Stimulated activated naive B cell treated with anti-CD40 and anti-IgM and Interleukin-4, amounts not matched to agents 10 μg/mL and 1 μg/mL and 100 μg/mL, for 72 hours (primary cell): ENCODE measurements at regions not wholly inside any gene's neighbourhood (a gene's known extent, or its start where the extent isn't known, plus 50 kb on each side); places are given as distances from the start of the nearest gene placed in this dataset.

Source experiments
- ATAC-seq, 2 donors: fragments of 150-1000 bp; cut with Tn5 transposase; replicated peaks; 2 replicates each; pipeline ENCODE4 v1.10.0; 2021; ENCODE audit warnings: moderate library complexity in 1 of 2
- DNase-seq: peaks from one replicate; pipeline ENCODE4 v3.0.0; 2021
- H3K27ac Mint-ChIP-seq: one replicate; pipeline ENCODE4 v1.8.0; 2022; ENCODE audit warnings: mild to moderate bottlenecking, mixed read lengths
- H3K27me3 Mint-ChIP-seq, 2 donors: one replicate each; pipeline ENCODE4 v1.8.0; 2022; ENCODE audit warnings: mixed read lengths in 2 of 2
- H3K36me3 Mint-ChIP-seq, 2 donors: one replicate each; pipeline ENCODE4 v1.8.0; 2022; ENCODE audit warnings: mixed read lengths in 2 of 2, mild to moderate bottlenecking in 1 of 2
- H3K4me1 Mint-ChIP-seq, 2 donors: one replicate each; pipeline ENCODE4 v1.8.0; 2022; ENCODE audit warnings: mixed read lengths in 2 of 2, mild to moderate bottlenecking in 1 of 2
- H3K4me3 Mint-ChIP-seq, 2 donors: one replicate each; pipeline ENCODE4 v1.8.0; 2022; ENCODE audit warnings: mild to moderate bottlenecking in 2 of 2, mixed read lengths in 2 of 2, moderate library complexity in 1 of 2
- H3K9me3 Mint-ChIP-seq, 2 donors: one replicate each; pipeline ENCODE4 v1.8.0; 2022; ENCODE audit warnings: mixed read lengths in 2 of 2, mild to moderate bottlenecking in 1 of 2

- peaks cover 31 to 38% of the 10 kb centered on the region in 2 donors for H3K9me3 Mint-ChIP-seq
- peaks cover 3 to 4% of the 10 kb centered on the region in 2 donors for H3K36me3 Mint-ChIP-seq
- H3K4me3 Mint-ChIP-seq = no peak overlapping the region
- no peaks in the 10 kb centered on the region for H3K4me1 Mint-ChIP-seq
- peaks cover 29 to 59% of the 10 kb centered on the region in 2 donors for H3K27me3 Mint-ChIP-seq
- ATAC-seq (no peak), DNase-seq (no peak)
- H3K27ac Mint-ChIP-seq = no peak overlapping the region
Observed at GRCh38 chr2:239846789-239847676, 178.1 kb downstream of the NDUFA10 start.

DNA sequence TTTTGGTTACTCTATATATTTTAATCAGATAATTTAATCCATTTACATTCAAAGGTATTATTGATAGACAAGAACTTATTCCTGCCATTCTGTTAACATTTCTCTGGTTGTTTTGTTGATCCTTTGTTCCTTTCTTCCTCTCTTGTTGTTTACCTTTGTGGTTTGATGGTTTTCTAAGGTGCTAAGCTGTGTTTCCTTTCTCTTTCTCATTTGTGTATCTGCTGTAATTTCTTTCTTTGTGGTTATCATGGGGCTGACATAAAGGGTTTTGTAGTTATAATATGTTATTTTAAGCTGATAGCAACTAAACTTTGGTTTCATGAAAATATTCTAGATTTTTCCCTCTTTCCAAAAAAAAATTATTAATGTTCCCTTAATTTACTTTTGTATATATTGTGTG is 179.2 kb downstream of the NDUFA10 start:
- Mint-ChIP-seq H3K4me1 (no peaks in the 10 kb centered on the region), H3K27me3 (peaks cover 21 to 53% of the 10 kb centered on the region in 2 donors), H3K4me3 (no peak overlapping the region), H3K27ac (no peak overlapping the region), H3K9me3 (peaks cover 24 to 31% of the 10 kb centered on the region in 2 donors), H3K36me3 (peaks cover 3 to 4% of the 10 kb centered on the region in 2 donors)
- ATAC-seq (no peak), DNase-seq (no peak)

GRCh38 chr2:239839306-239839705 is 185.8 kb downstream of the NDUFA10 start:
- Mint-ChIP-seq H3K9me3 (peaks cover 11 to 17% of the 10 kb centered on the region in 2 donors), H3K27me3 (peaks cover 10 to 23% of the 10 kb centered on the region in 2 donors), H3K4me1 (no peaks in the 10 kb centered on the region), H3K4me3 (no peak overlapping the region), H3K36me3 (peaks cover 0 to 4% of the 10 kb centered on the region in 2 donors), H3K27ac (no peak overlapping the region)
- DNase-seq = no peak
- ATAC-seq = no peak

- H3K36me3 Mint-ChIP-seq = peaks cover 0 to 4% of the 10 kb centered on the region in 2 donors
- ATAC-seq (no peak), DNase-seq (no peak)
- H3K27ac Mint-ChIP-seq = no peak overlapping the region
- H3K4me3 Mint-ChIP-seq = no peak overlapping the region
- peaks cover 9 to 13% of the 10 kb centered on the region in 2 donors for H3K9me3 Mint-ChIP-seq
- peaks cover 12 to 13% of the 10 kb centered on the region in 2 donors for H3K27me3 Mint-ChIP-seq
- no peaks in the 10 kb centered on the region for H3K4me1 Mint-ChIP-seq
Observed at GRCh38 chr2:239836021-239836765, 188.9 kb downstream of the NDUFA10 start.

DNA sequence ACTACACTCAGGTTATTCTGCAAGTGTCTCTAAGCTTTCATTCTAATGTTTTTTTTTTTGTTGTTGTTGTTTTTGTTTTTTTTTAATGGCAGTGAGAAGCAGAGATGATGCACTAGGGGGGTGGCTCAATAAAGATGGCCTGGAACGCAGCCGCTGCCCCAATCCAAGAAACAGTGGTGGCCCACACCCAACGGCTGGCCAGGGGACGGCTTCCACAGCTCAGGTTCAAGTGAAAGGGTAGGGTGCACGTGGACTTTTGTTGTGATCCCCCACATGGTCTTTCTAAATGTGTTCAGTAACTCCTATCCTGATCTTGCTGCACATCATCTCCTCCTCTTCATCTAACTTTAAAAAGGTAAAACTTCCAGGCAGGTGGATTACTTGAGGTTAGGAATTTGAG is 190.1 kb downstream of the NDUFA10 start:
- peaks cover 0 to 4% of the 10 kb centered on the region in 2 donors for H3K36me3 Mint-ChIP-seq
- H3K4me3 Mint-ChIP-seq = no peak overlapping the region
- no peak for ATAC-seq
- no peak for DNase-seq
- peaks cover 9 to 13% of the 10 kb centered on the region in 2 donors for H3K9me3 Mint-ChIP-seq
- H3K4me1 Mint-ChIP-seq = no peaks in the 10 kb centered on the region
- peaks cover 7 to 10% of the 10 kb centered on the region in 2 donors for H3K27me3 Mint-ChIP-seq
- no peak overlapping the region for H3K27ac Mint-ChIP-seq

- Mint-ChIP-seq H3K27me3 (peaks cover 7% of the 10 kb centered on the region in 2 donors), H3K9me3 (peaks cover 9 to 13% of the 10 kb centered on the region in 2 donors), H3K36me3 (peaks cover 0 to 4% of the 10 kb centered on the region in 2 donors), H3K27ac (no peak overlapping the region), H3K4me1 (no peaks in the 10 kb centered on the region), H3K4me3 (no peak overlapping the region)
- no peak for ATAC-seq
- no peak for DNase-seq
Observed at GRCh38 chr2:239834143-239834542, 191.0 kb downstream of the NDUFA10 start.

DNA sequence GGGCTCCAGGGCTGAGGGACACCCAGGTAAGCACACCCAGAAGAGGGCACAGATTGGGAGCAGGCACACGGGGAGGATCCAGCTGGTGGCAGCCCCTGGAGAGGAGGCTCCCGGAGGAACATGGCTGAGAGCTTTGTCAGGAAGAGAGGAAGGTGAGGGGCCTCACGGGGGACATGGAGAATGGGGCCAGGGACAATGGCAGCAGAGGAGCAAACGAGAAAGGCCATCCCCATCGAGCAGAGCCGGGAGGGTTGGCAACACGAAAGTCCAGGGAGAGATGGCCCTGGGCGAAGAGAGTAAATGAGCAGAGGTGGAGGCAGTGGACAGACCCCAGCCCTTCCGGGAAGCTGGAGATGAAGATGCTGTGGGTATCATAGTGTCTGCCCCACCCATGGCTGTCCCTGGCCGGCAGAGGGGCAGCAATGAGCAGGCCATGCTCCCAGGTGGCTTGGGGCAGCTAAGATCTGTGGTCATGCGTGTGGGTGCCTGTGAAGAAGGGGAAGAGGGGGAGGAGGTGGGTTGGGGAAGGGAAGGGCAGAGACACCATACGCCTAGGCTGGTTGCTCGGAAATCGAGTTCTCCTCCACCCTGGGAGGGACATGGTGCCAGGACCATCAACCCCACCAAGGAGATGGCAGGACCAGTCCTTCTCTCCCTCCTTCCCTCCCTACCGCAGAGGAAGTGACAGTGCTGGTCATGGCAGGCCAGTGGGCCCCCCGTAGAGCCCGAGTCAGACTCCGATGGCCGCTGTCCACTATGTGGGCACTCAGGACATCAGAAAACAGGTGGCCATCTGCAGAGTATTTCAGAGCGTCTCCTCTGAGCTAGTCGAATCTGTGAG is 191.7 kb downstream of the NDUFA10 start:
- Mint-ChIP-seq H3K36me3 (peaks cover 0 to 4% of the 10 kb centered on the region in 2 donors), H3K27me3 (peaks cover 8 to 9% of the 10 kb centered on the region in 2 donors), H3K9me3 (peaks cover 9 to 13% of the 10 kb centered on the region in 2 donors), H3K4me3 (no peak overlapping the region), H3K27ac (no peak overlapping the region), H3K4me1 (no peaks in the 10 kb centered on the region)
- no peak for DNase-seq
- no peak for ATAC-seq

DNA sequence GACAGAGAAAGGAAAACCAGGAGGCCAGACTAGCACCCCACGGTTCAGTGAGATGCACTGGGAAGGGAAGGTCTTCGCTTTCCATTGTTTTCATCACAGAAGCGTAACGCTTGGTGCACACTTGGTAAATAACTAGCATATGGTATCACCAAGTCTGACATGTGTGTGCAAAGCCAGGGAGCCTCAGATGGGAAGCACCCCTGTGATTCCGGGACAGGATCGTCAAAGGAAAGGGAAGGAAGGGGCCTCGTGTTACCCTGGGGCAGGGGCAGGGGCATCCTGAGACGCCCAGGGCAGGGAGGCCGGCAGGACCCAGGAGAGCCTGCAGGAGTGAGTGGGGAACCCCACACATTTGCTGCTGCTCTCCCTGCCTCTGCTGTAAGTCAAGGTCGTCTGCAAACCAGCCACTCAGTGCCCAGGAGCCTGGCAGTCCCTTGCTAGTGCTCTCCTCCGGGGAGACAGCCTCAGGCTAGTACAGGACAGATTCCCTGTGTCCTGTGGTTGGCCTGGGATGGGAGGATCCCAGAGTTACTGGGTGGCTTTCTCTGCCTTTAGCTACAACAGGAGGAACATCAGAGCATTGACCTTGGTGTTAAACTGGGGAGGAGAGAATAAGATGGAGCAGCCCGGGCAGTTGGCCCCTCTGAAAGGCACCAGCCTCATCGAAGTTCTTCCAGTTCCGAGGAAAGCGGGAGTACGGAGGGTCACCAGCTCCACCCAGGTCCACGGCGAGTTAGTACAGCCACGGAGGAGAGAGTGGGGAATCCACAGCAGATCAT is 192.5 kb downstream of the NDUFA10 start:
- Mint-ChIP-seq H3K9me3 (peaks cover 9 to 13% of the 10 kb centered on the region in 2 donors), H3K27me3 (peaks cover 12 to 13% of the 10 kb centered on the region in 2 donors), H3K4me1 (no peaks in the 10 kb centered on the region), H3K27ac (no peak overlapping the region), H3K36me3 (peaks cover 0 to 4% of the 10 kb centered on the region in 2 donors), H3K4me3 (no peak overlapping the region)
- DNase-seq (no peak), ATAC-seq (no peak)

GRCh38 chr2:239831861-239832489 is 193.2 kb downstream of the NDUFA10 start:
- Mint-ChIP-seq H3K4me3 (no peak overlapping the region), H3K9me3 (peaks cover 6 to 10% of the 10 kb centered on the region in 2 donors), H3K36me3 (peaks cover 0 to 2% of the 10 kb centered on the region in 2 donors), H3K27ac (no peak overlapping the region), H3K27me3 (peaks cover 12 to 13% of the 10 kb centered on the region in 2 donors), H3K4me1 (no peaks in the 10 kb centered on the region)
- DNase-seq = no peak
- no peak for ATAC-seq

DNA sequence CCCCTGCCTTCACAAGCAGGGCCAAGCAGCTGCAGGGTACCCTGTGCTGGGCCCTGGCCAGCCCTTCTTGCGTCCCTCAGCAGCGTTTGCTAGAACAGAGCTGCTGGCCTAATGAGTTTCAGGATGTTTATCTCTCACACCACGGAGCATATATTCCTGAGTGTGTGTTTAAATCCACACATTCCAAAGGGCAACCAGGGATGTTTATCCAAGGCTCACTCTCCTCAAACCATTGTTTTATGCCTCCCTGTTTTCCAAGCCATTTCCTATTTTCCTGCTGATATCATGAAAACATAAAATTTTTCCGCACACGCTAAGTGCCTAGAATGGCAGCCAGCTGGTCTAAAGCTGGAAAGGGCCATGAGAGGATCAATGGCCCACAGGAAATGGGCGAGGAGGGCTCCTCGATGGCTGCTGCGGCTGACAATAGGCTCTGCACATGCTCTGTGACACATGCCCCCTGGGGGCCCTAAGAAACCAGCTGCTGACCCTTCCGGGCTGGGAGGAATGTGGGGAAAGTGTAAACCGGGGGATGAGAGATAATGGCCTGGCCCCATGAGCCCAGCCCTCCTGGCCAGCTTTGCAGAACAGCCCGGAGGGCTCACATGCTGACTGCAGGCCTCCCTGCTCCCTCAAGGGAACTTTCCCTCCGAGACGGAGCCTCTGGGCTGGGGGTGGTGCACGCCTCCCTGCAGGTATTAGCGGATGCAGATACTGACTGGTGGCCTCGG is 194.0 kb downstream of the NDUFA10 start:
- no peaks in the 10 kb centered on the region for H3K36me3 Mint-ChIP-seq
- no peak overlapping the region for H3K27ac Mint-ChIP-seq
- H3K27me3 Mint-ChIP-seq = peaks cover 12 to 13% of the 10 kb centered on the region in 2 donors
- no peak for DNase-seq
- H3K4me3 Mint-ChIP-seq = no peak overlapping the region
- no peaks in the 10 kb centered on the region for H3K4me1 Mint-ChIP-seq
- no peak for ATAC-seq
- peaks cover 3 to 5% of the 10 kb centered on the region in 2 donors for H3K9me3 Mint-ChIP-seq

DNA sequence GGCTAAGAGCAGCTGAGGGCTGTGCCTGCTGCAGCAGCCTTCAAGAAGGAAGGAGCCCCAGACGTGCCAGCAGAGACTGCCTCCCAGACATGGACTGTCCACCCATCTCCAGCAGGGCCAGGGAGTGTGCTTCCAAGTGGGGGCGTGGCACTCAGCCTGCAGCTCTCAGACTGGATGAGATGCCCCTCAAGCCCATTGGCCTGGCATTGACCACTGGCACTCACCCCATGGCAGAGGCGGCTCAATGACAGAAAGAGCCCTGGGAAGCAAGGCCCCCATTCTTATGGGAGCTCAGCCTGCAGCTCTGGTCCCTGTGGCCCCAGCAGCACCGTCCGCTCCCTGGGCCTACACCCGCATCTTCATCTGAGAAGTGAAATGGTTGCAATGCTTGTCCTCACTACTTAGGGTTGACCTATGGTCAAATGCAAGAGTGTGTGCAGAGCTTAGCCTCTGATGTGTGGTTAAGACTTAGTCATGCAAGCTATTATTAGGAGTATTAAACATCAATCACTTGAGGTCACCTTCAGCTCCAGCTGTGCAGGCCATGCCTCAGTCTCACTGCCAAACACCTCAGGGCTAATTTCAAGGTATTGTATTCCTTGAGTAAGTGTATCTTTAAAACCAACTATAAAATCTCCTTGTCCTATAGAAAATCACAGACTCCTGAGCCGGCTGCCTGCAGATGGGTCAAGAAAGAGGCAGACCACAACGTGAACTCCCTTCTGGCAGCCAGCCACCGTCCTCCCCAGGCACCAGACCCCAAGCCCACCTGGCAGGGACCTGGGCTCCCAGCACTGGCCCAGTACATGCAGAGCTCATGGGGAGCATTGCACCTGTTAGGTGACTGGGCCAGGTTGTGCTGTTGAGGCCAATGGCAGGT is 194.8 kb downstream of the NDUFA10 start:
- Mint-ChIP-seq H3K4me3 (no peak overlapping the region), H3K4me1 (no peaks in the 10 kb centered on the region), H3K27me3 (peaks cover 12 to 13% of the 10 kb centered on the region in 2 donors), H3K27ac (no peak overlapping the region), H3K9me3 (peaks cover 0 to 5% of the 10 kb centered on the region in 2 donors), H3K36me3 (no peaks in the 10 kb centered on the region)
- ATAC-seq (no peak), DNase-seq (no peak)

- ATAC-seq (no peak), DNase-seq (no peak)
- Mint-ChIP-seq H3K9me3 (peaks cover 0 to 5% of the 10 kb centered on the region in 2 donors), H3K4me1 (no peaks in the 10 kb centered on the region), H3K4me3 (no peak overlapping the region), H3K36me3 (no peaks in the 10 kb centered on the region), H3K27me3 (peaks cover 19 to 20% of the 10 kb centered on the region in 2 donors), H3K27ac (no peak overlapping the region)
Observed at GRCh38 chr2:239829326-239829725, 195.8 kb downstream of the NDUFA10 start.
